Smooth muscle cell (in vitro differentiated cells): ENCODE measurements at regions not wholly inside any gene's neighbourhood (a gene's known extent, or its start where the extent isn't known, plus 50 kb on each side); places are given as distances from the start of the nearest gene placed in this dataset.
A peak's percentile ranks its signal among the peaks of the same experiment; 100 is the strongest.

Experiments used
- DNase-seq: peaks from one replicate; lab custom pipeline; 2025; ENCODE audit not compliant: unreplicated experiment; lab: John Stamatoyannopoulos, UW
- H2AFZ ChIP-seq: fragments of 200-600 bp; sonication (generic); 2 replicates; pipeline ENCODE4 v1.6.0; 2016; ENCODE audit warnings: antibody characterized with exemption, low read depth, mild to moderate bottlenecking
- H3F3A ChIP-seq: fragments of 200-600 bp; sonication (generic); 2 replicates; pipeline ENCODE4 v1.6.0; 2017; ENCODE audit warnings: antibody characterized with exemption, low read depth
- H3K27ac ChIP-seq: fragments of 200-600 bp; sonication (generic); 2 replicates; pipeline ENCODE4 v1.5.1; 2016; ENCODE audit warnings: low read depth, mild to moderate bottlenecking
- H3K27me3 ChIP-seq: fragments of 200-600 bp; sonication (generic); 2 replicates; pipeline ENCODE4 v1.6.1; 2016; ENCODE audit warnings: low read depth, mild to moderate bottlenecking
- H3K36me3 ChIP-seq: fragments of 200-600 bp; sonication (generic); 2 replicates; pipeline ENCODE4 v1.5.1; 2016; ENCODE audit warnings: low read depth
- H3K4me1 ChIP-seq: fragments of 200-600 bp; sonication (generic); 2 replicates; pipeline ENCODE4 v1.5.1; 2016; ENCODE audit warnings: low read depth
- H3K4me2 ChIP-seq: fragments of 200-600 bp; sonication (generic); 2 replicates; pipeline ENCODE4 v1.6.0; 2016; ENCODE audit warnings: mild to moderate bottlenecking
- H3K4me3 ChIP-seq: fragments of 200-600 bp; sonication (generic); 2 replicates; pipeline ENCODE4 v1.5.1; 2016; ENCODE audit warnings: mild to moderate bottlenecking
- H3K79me2 ChIP-seq: fragments of 200-600 bp; sonication (generic); 2 replicates; pipeline ENCODE4 v1.6.0; 2016; ENCODE audit warnings: low read depth, mild to moderate bottlenecking
- H3K9ac ChIP-seq: fragments of 200-600 bp; sonication (generic); 2 replicates; pipeline ENCODE4 v1.6.0; 2016; ENCODE audit warnings: low read depth
- H3K9me3 ChIP-seq: fragments of 200-600 bp; sonication (generic); replicated peaks from 2 replicates; pipeline ENCODE4 v1.5.1; 2016; ENCODE audit warnings: low read depth
- H4K20me1 ChIP-seq: fragments of 200-600 bp; sonication (generic); 2 replicates; pipeline ENCODE4 v1.6.0; 2016; ENCODE audit warnings: low read depth
- CTCF ChIP-seq: fragments of 200-600 bp; sonication (generic); IDR thresholded peaks from 2 replicates; pipeline ENCODE4 v1.5.1; 2017; ENCODE audit warnings: borderline replicate concordance, mild to moderate bottlenecking, antibody characterized with exemption; ENCODE audit not compliant: insufficient read depth, poor library complexity, severe bottlenecking
- WGBS: methylation state at CpG from one replicate; pipeline ENCODE4 v1.1.7; 2016; ENCODE audit warnings: low lambda C conversion rate; 5-methylcytosine and 5-hydroxymethylcytosine counted together

DNA sequence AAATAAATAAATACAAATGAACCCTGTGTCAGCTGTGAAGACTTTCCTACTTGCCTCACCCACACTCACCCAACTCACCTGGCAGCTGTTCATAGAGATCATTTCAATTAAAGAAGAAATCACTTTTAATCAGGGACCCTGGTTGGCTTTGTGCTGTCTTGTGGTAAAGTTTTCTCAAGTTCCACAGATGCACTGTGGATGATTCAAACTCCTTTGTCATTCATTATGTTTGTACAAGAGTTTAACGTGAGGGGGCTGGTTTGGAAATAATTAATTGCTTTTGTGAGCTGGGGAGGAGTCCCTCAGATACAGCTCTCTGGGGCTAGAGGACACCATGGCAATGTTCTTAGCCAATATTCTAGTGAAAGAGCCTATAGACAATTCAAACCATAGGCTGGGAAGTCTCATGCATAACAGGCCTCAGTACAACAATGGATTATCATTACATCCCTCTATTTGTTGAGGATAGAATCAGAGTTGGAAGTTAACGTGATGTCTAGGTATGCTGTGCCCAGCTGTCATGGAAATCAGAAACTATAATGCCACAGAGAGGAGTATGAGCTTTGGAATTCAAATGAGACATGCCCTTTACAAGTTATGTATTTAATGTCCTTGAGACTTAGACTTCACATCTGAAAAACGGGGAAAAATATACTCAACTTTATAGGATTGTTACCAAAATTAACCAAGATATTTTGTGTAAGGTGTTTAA is 698.5 kb downstream of the KCNA4 start:
- no peak for DNase-seq
- Histone ChIP-seq H3K9me3 (no peaks in the 10 kb centered on the region), H3K36me3 (no peaks in the 10 kb centered on the region), H3K4me1 (no peaks in the 10 kb centered on the region), H3K79me2 (no peaks in the 10 kb centered on the region), H2AFZ (no peak overlapping the region), H4K20me1 (no peaks in the 10 kb centered on the region), H3K4me2 (peak overlapping the region; percentile 10), H3K27me3 (no peaks in the 10 kb centered on the region), H3K27ac (no peak overlapping the region), H3K9ac (no peak overlapping the region), H3K4me3 (no peak overlapping the region), H3F3A (no peaks in the 10 kb centered on the region)
- TF ChIP-seq CTCF: no peak
- WGBS: 78% methylated on average over 3 of the region's 3 CpGs

DNA sequence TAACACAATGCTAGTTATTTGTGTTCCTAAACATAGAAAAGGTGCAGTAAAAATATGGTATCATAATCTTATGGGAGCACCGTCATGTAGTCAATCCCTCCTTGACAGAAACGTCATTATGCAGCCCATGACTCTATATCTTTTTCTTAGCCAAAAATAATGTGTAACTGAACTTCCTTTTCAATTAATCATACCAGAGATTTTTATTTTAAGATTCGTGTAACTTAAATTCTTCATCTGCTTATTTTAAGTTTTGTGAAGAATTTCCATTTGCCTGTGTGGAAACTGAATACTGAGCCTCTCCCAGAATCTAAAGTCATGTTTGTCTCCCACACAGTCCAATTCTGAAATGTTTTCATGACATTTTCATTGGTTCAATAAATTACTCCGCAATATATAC is 699.1 kb downstream of the KCNA4 start:
- H3K36me3 ChIP-seq: no peaks in the 10 kb centered on the region
- no peak overlapping the region for H3K27ac ChIP-seq
- H3K4me3 ChIP-seq: no peak overlapping the region
- H3K9ac ChIP-seq: no peak overlapping the region
- no peak for TF ChIP-seq CTCF
- no peaks in the 10 kb centered on the region for H3K27me3 ChIP-seq
- no peaks in the 10 kb centered on the region for H3K79me2 ChIP-seq
- H3K9me3 ChIP-seq: no peaks in the 10 kb centered on the region
- no peaks in the 10 kb centered on the region for H4K20me1 ChIP-seq
- no peak for DNase-seq
- H2AFZ ChIP-seq: no peak overlapping the region
- no peaks in the 10 kb centered on the region for H3K4me1 ChIP-seq
- WGBS: 90% methylated on average over 4 of the region's 4 CpGs
- H3F3A ChIP-seq: no peaks in the 10 kb centered on the region
- H3K4me2 ChIP-seq: no peak overlapping the region

DNA sequence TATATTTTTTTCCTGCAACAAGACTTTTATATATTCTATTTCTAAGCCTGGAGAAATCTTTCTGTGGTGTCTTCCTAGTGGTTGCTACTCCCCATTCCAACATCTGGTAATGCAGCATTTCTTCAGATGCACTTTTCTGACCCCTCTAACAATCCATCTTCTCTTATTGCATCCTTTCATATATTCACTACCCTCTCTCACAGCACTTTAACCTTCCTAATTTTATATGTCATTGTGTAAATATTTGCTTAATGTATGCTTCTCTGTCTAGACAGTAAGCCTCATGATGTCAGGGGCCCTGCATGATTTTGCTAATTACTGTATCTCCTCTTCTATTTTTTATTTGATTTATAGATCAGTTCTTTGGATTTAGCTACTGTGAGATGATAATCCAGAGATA is 701.6 kb downstream of the KCNA4 start:
- no peak overlapping the region for H3K4me2 ChIP-seq
- H3F3A ChIP-seq: no peaks in the 10 kb centered on the region
- H3K4me1 ChIP-seq: no peaks in the 10 kb centered on the region
- H3K79me2 ChIP-seq: no peaks in the 10 kb centered on the region
- no peaks in the 10 kb centered on the region for H3K36me3 ChIP-seq
- no peak overlapping the region for H3K4me3 ChIP-seq
- H3K27ac ChIP-seq: no peak overlapping the region
- no peaks in the 10 kb centered on the region for H3K9me3 ChIP-seq
- no peak overlapping the region for H2AFZ ChIP-seq
- H4K20me1 ChIP-seq: no peaks in the 10 kb centered on the region
- TF ChIP-seq CTCF: no peak
- DNase-seq: no peak
- no peaks in the 10 kb centered on the region for H3K27me3 ChIP-seq
- H3K9ac ChIP-seq: no peak overlapping the region

GRCh38 chr11:29314211-29314610 is 702.6 kb downstream of the KCNA4 start:
- Histone ChIP-seq H4K20me1 (no peaks in the 10 kb centered on the region), H3K4me3 (no peak overlapping the region), H3F3A (no peaks in the 10 kb centered on the region), H3K4me1 (no peaks in the 10 kb centered on the region), H3K27ac (no peak overlapping the region), H3K27me3 (no peaks in the 10 kb centered on the region), H3K9ac (no peak overlapping the region), H3K4me2 (no peak overlapping the region), H2AFZ (no peak overlapping the region), H3K36me3 (no peaks in the 10 kb centered on the region), H3K79me2 (no peaks in the 10 kb centered on the region), H3K9me3 (no peaks in the 10 kb centered on the region)
- DNase-seq: no peak
- whole genome bisulfite sequencing: 92% methylated on average over 1 of the region's 1 CpG
- TF ChIP-seq CTCF: no peak
